ENCODE measurements at regions not wholly inside any gene's neighbourhood (a gene's known extent, or its start where the extent isn't known, plus 50 kb on each side); places are given as distances from the start of the nearest gene placed in this dataset.

DNA sequence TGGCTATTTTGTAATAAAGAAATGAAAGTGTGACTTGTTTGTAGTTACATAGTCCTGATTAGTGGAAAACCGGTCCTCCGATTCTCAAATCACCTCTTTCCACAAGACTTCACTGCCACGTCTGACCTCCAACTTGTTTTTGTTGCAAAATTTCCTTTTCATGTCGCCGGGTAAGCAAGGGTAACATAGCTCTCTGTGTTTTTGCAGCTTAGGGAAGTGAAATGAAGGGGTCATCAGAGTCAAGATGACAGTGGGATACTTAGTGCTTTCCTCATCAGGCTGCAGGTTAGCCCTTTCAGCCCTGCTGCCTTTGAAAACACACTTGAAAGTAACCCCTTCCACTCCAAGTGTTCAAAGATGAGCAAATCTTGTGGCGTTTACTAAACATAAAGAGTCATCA, 217.9 kb downstream of the USP25 start:
- TF ChIP-seq TAF1 (IDR thresholded peaks at IDR 0.05; ENCODE audit: borderline replicate concordance, low read depth, low read length) (no peak), POLR2A (IDR thresholded peaks at IDR 0.05; ENCODE audit: low read depth, low read length) (no peak)

Measured in GM12892 (cell line).